GM13976 (cell line): ENCODE measurements at regions not wholly inside any gene's neighbourhood (a gene's known extent, or its start where the extent isn't known, plus 50 kb on each side); places are given as distances from the start of the nearest gene placed in this dataset.

Source experiments
- DNase-seq: peaks from one replicate; pipeline ENCODE4 v3.0.0; 2012; ENCODE audit warnings: low spot score
- in situ Hi-C: fragments of 300-500 bp; cut with MboI; formaldehyde crosslinking; loops from one replicate; pipeline ENCODE4 v1.12.0; 2022; ENCODE audit warnings: low sequenced_read_pairs, mixed read lengths, inconsistent platforms; ENCODE audit not compliant: unreplicated experiment
- TF ChIP-seq, protein P1 (sequence below): IDR thresholded peaks from 2 replicates; pipeline ENCODE4 v1.5.1; 2012; ENCODE audit warnings: borderline replicate concordance, mild to moderate bottlenecking; ENCODE audit not compliant: insufficient read depth; ENCODE audit errors: extremely low read depth, missing control alignments, control extremely low read depth

DNA sequence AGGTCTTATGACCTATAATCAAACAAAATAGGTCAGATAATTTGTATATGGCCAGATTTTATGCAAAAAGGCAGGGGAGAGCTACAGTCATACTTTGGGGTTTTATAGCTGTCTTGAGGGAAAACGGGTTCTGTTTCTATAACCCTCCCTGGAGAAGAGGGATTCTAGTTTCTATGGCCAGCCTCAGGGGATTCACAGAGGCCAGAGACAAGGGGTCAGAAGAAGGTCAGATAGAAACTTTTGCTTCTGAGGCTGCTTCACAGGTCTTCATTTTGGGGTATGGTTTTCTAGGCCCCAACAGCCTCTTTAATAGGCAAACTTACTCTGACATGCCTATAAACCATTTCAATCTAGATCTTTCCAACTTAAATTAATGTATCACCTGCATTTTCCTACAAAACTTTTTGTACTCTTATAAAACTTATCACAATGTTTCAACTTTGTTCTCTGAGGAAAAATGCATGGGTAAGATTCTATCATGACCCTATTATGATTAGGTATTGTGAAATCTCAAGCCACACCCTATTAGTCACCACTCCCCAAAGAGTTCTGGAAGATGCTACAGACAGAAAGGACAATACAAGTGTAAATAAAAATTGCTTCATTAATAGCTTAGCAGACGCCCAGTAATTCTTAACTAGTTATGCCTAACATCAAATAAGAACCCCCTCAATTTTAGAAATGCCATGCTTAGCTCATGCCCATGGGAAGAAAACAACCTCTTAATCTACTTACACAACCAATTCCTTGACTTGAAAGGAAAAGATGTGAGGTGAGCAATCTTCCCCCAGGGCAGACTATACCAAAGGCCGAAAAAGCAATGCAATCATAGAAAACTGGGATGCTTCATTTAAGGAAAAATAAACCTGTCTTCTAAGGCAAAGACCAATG is 396.6 kb downstream of the TLR4 start:
- in situ Hi-C loops, result no loop called here
- TF ChIP-seq, protein P1, sequence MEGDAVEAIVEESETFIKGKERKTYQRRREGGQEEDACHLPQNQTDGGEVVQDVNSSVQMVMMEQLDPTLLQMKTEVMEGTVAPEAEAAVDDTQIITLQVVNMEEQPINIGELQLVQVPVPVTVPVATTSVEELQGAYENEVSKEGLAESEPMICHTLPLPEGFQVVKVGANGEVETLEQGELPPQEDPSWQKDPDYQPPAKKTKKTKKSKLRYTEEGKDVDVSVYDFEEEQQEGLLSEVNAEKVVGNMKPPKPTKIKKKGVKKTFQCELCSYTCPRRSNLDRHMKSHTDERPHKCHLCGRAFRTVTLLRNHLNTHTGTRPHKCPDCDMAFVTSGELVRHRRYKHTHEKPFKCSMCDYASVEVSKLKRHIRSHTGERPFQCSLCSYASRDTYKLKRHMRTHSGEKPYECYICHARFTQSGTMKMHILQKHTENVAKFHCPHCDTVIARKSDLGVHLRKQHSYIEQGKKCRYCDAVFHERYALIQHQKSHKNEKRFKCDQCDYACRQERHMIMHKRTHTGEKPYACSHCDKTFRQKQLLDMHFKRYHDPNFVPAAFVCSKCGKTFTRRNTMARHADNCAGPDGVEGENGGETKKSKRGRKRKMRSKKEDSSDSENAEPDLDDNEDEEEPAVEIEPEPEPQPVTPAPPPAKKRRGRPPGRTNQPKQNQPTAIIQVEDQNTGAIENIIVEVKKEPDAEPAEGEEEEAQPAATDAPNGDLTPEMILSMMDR, result no peak
- DNase-seq, result no peak

GRCh38 chr9:118104363-118104762 is 400.2 kb downstream of the TLR4 start:
- TF ChIP-seq, protein P1, result no peak
- DNase-seq, result no peak
- in situ Hi-C loops, result no loop called here

DNA sequence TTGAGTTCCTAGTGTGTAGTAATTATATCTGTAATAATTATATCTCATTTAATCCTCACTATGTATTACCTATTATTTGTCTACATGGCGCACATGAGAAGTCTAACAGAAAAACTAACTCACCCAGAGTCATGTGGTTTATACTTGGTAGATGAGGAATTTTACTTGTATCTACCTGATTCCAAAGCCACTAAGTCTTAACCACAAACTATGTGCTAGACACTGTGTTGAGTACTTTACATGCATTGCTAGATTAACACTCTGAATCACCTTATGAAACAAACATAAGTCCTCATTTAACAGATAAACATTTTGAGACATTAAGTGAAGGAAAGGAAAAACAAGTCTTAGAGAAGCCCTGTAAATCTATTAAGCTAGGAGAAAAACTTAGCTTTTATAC is 404.8 kb downstream of the TLR4 start:
- in situ Hi-C loops, result no loop called here
- no peak for DNase-seq
- TF ChIP-seq, protein P1, result no peak

- in situ Hi-C loops, result no loop called here
- no peak for DNase-seq
- TF ChIP-seq, protein P1, result no peak
Measured at GRCh38 chr9:118109542-118109941, 405.3 kb downstream of the TLR4 start.

DNA sequence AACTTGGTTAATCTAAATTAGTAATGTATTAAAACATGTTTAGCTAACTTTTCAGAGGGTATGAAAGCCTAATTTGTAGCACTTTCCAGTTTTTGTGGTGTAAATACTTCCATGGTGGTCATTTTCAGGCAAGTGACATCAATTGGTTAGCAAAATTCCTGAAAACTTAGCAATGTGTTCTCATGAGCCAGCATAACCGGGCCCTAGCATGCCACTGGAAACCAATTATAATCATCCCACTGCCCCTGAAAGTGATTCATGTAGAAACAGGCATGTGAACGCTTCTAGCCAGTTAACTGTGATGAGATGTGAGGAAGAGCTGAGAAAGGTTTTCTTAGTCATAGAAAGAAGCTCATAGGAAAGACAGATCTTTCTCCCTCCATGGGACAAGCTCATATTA is 417.2 kb downstream of the TLR4 start:
- DNase-seq, result no peak
- in situ Hi-C loops, result no loop called here
- TF ChIP-seq, protein P1, result no peak

DNA sequence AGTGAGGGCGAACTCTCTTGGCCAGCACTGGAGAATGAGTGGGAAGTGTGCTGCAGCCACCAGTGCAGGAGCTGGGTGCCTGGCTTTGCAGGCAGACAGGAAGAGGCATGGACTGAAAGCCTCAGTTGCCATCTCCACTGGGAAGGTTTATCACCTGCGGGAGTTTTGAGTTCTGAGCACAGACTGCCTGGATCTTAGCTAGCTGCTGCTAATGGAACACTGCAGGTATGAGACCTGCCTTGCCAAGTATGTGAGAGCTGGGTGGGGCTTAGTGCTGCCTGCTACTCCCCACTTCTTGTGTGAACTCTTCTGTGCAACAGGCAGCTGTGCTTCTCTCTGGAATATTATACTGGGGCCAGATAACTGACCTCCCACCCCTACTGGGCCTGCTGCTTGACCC is 424.1 kb downstream of the TLR4 start:
- in situ Hi-C loops, result no loop called here

More for the DNA sequence above, 424.1 kb downstream of the TLR4 start:
- TF ChIP-seq, protein P1, result no peak
- no peak for DNase-seq
